Gastroesophageal sphincter (tissue), 4 donors: ENCODE measurements at regions not wholly inside any gene's neighbourhood (a gene's known extent, or its start where the extent isn't known, plus 50 kb on each side); places are given as distances from the start of the nearest gene placed in this dataset.

ENCODE experiments used
- ATAC-seq: fragments of 150-250 bp; one replicate; pipeline ENCODE4 v1.9.1; 2016; ENCODE audit warnings: mild to moderate bottlenecking, moderate library complexity
- H3K27ac ChIP-seq, 4 donors: fragments of 200-600 bp; sonication (generic) in 3 of 4; 1 replicate in 3 of 4; 2 replicates in 1 of 4; pipeline ENCODE4 v1.5.1; 2016 to 2019
- H3K27me3 ChIP-seq: fragments of 200-600 bp; sonication (generic); one replicate; pipeline ENCODE4 v1.5.1; 2019
- H3K36me3 ChIP-seq, 2 donors: fragments of 200-600 bp; sonication (generic); one replicate each; pipeline ENCODE4 v1.5.1; 2019; ENCODE audit warnings: control low read depth in 1 of 2
- H3K4me1 ChIP-seq, 3 donors: fragments of 200-600 bp; sonication (generic); 1 replicate in 2 of 3; 2 replicates in 1 of 3; pipeline ENCODE4 v1.5.1; 2016 to 2019; ENCODE audit warnings: control low read depth in 2 of 3
- H3K4me3 ChIP-seq, 2 donors: fragments of 200-600 bp; sonication (generic); one replicate each; pipeline ENCODE4 v1.5.1; 2019; ENCODE audit warnings: mild to moderate bottlenecking in 1 of 2, moderate library complexity in 1 of 2
- H3K9me3 ChIP-seq, 3 donors: fragments of 200-600 bp; sonication (generic); one replicate each; pipeline ENCODE4 v1.5.1; 2017 to 2019; ENCODE audit warnings: control low read depth in 2 of 3
- EP300 ChIP-seq: sonication (generic); formaldehyde crosslinking; IDR thresholded peaks from one replicate; pipeline ENCODE4 v1.6.1; 2017; ENCODE audit warnings: antibody characterized with exemption, mild to moderate bottlenecking
- POLR2A ChIP-seq, 2 donors: fragments of 450-650 bp; IDR thresholded peaks; one replicate each; pipeline ENCODE4 v1.6.1; 2017; ENCODE audit warnings: antibody characterized with exemption in 2 of 2, mild to moderate bottlenecking in 2 of 2, moderate library complexity in 1 of 2
- POLR2AphosphoS5 ChIP-seq: sonication (generic); formaldehyde crosslinking; IDR thresholded peaks from one replicate; pipeline ENCODE4 v1.6.1; 2017; ENCODE audit warnings: antibody characterized with exemption
- WGBS, 2 donors: methylation state at CpG; one replicate each; pipeline ENCODE4 v1.1.5; 2018; ENCODE audit warnings: low coverage in 1 of 2; 5-methylcytosine and 5-hydroxymethylcytosine counted together
- TF ChIP-seq, protein P1 (sequence below), 4 experiments: fragments of 200-600 bp in 2 of 4; fragments of 450-650 bp in 2 of 4; sonication (generic) in 1 of 4; IDR thresholded peaks; one replicate each; pipeline ENCODE4 v1.5.1; 2017 to 2019; ENCODE audit warnings: antibody characterized with exemption in 4 of 4, mild to moderate bottlenecking in 2 of 4, moderate library complexity in 2 of 4

DNA sequence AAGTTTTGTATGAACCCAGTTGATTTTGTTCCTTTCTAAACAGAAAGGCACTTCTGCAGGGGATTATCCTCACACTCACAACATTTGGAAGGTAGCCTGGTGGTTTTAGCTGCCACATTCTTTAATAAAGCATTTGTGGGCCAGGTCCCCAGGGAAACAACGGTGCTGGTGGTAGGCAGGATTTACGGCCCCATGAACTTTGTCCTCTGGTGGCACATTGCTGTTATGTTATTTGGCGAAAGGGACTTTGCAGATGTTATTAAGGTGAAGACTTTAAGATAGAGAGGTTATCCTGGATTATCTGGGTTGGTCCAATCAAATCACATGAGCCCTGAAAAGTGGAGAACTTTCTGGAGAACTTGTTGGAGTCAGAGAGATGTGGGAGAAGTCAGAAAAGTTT lies 86.3 kb upstream of the C9orf72 start:
- Histone ChIP-seq H3K4me3 (no peak overlapping the region), H3K27ac (no peak overlapping the region), H3K27me3 (peaks cover 6% of the 10 kb centered on the region), H3K4me1 (no peaks in the 10 kb centered on the region), H3K36me3 (no peaks in the 10 kb centered on the region), H3K9me3 (no peaks in the 10 kb centered on the region)
- TF ChIP-seq EP300, result no peak
- TF ChIP-seq, protein P1, sequence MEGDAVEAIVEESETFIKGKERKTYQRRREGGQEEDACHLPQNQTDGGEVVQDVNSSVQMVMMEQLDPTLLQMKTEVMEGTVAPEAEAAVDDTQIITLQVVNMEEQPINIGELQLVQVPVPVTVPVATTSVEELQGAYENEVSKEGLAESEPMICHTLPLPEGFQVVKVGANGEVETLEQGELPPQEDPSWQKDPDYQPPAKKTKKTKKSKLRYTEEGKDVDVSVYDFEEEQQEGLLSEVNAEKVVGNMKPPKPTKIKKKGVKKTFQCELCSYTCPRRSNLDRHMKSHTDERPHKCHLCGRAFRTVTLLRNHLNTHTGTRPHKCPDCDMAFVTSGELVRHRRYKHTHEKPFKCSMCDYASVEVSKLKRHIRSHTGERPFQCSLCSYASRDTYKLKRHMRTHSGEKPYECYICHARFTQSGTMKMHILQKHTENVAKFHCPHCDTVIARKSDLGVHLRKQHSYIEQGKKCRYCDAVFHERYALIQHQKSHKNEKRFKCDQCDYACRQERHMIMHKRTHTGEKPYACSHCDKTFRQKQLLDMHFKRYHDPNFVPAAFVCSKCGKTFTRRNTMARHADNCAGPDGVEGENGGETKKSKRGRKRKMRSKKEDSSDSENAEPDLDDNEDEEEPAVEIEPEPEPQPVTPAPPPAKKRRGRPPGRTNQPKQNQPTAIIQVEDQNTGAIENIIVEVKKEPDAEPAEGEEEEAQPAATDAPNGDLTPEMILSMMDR (IDR thresholded peaks at IDR 0.05), result no peak
- no peak for TF ChIP-seq POLR2AphosphoS5
- TF ChIP-seq POLR2A (IDR thresholded peaks at IDR 0.05), result no peak
- no peak for ATAC-seq
- WGBS, 2 donors, result 59 to 70% methylated on average over 3 of the region's 3 CpGs

DNA sequence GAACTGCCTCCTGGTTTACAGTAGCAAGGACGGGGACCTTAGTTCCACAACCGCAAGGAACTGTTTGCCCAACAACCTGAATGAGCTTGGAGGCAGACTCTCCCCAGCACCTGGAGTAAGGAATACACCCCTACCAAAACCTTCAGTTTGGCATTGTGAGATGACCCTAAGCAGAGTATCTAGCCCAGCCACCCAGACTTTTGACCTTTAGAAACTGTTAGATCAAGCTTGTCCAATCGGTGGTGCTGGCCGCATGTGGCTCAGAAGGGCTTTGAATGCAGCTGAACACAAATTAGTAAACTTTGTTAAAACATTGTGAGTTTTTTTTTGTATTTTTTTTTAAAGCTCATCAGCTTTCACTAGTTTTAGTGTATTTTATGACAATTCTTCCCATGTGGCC lies 86.9 kb upstream of the C9orf72 start:
- 86 to 87% methylated on average over 2 to 4 of the region's 4 CpGs for WGBS, 2 donors
- no peaks in the 10 kb centered on the region for H3K4me1 ChIP-seq
- peaks cover 9% of the 10 kb centered on the region for H3K27me3 ChIP-seq
- no peak overlapping the region for H3K27ac ChIP-seq
- H3K4me3 ChIP-seq, result no peak overlapping the region
- H3K9me3 ChIP-seq, result no peaks in the 10 kb centered on the region
- TF ChIP-seq, protein P1 (IDR thresholded peaks at IDR 0.05), result no peak
- TF ChIP-seq EP300 (no peak), POLR2AphosphoS5 (no peak)
- no peak for ATAC-seq
- no peaks in the 10 kb centered on the region for H3K36me3 ChIP-seq

DNA sequence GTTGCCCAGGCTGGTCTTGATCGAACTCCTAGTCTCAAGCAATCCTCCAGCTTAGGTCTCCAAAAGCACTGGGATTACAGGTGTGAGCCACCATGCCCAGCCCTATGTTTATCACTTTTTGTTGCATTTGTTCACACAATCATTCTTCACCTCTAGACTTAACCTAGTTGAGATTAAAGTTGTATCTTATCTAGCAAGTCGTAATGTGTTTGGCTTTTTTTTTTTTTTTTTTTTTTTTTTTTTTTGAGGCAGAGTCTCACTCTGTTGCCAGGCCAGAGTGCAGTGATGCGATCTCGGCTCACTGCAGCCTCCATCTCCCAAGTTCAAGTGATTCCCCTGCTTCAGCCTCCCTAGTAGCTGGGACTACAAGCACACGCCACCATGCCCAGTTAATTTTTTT lies 90.2 kb upstream of the C9orf72 start:
- no peak for TF ChIP-seq POLR2AphosphoS5
- TF ChIP-seq, protein P1 (IDR thresholded peaks at IDR 0.05), result no peak
- TF ChIP-seq POLR2A (IDR thresholded peaks at IDR 0.05), result no peak
- no peak for TF ChIP-seq EP300
- no peaks in the 10 kb centered on the region for H3K9me3 ChIP-seq
- H3K27me3 ChIP-seq, result peaks cover 14% of the 10 kb centered on the region
- no peak overlapping the region for H3K27ac ChIP-seq
- WGBS, 2 donors, result 80 to 95% methylated on average over 4 to 5 of the region's 5 CpGs
- no peak overlapping the region for H3K4me3 ChIP-seq
- ATAC-seq, result no peak
- H3K36me3 ChIP-seq, result no peaks in the 10 kb centered on the region
- H3K4me1 ChIP-seq, result no peaks in the 10 kb centered on the region

DNA sequence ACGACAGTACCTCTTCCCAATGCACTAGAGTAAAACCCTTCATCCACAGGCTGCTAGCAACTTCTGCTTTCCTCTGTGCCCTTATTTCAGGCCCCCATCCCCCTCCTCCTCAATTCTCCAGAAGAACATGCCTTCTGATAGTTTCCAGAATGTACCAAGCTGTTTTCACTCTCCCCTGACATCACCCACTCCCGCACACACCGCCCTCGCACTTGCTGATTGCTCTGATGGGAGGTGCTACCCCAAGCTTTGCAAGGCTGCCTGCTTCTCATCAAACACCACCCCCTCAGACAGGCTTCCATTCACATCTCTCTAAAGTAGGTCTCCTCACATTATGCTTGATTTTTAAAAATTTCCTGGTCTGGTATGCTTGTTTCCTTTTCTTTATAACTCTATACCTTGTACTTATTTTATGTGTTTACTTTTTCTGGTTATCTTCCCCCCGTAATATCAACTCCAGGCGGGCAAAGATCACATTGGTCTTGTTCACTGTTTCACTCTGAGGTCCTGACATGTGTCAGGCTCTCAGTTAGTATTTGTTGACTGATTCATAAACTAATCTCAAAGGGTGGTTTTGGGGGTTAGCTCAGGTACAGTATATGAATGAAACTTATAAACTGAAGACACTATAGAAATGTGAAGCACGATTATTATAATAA lies 91.0 kb upstream of the C9orf72 start:
- TF ChIP-seq POLR2AphosphoS5 (no peak), POLR2A (IDR thresholded peaks at IDR 0.05) (no peak)
- TF ChIP-seq, protein P1 (IDR thresholded peaks at IDR 0.05), result no peak
- Histone ChIP-seq H3K36me3 (no peaks in the 10 kb centered on the region), H3K27me3 (peaks cover 14% of the 10 kb centered on the region), H3K4me3 (no peak overlapping the region), H3K9me3 (no peaks in the 10 kb centered on the region), H3K4me1 (no peaks in the 10 kb centered on the region), H3K27ac (no peak overlapping the region)
- ATAC-seq, result no peak
- WGBS, 2 donors, result 21 to 32% methylated on average over 5 to 7 of the region's 7 CpGs

DNA sequence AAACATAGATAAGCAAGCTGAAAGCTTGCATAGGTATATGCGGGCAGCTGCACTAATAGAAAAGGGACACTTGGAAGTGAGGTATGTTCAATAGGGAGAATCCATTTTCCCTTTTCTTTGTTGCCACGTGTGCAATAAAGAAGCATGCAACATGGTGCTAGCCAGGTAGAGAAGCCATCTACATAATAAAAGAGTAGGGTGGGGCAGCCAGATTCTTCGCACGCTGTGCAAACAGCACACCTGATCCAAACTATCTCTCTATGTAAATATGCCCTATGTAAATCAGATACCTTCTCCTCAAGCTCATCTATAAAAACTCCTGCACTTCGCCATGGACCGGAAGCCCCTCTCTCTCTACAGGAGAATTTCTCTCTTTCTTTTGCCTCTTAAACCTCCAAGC lies 91.9 kb upstream of the C9orf72 start:
- Histone ChIP-seq H3K27me3 (peaks cover 14% of the 10 kb centered on the region), H3K4me3 (no peak overlapping the region), H3K9me3 (no peaks in the 10 kb centered on the region), H3K36me3 (no peaks in the 10 kb centered on the region), H3K4me1 (no peaks in the 10 kb centered on the region), H3K27ac (no peak overlapping the region)
- ATAC-seq, result no peak
- 62 to 84% methylated on average over 5 to 6 of the region's 6 CpGs for WGBS, 2 donors
- TF ChIP-seq POLR2A (IDR thresholded peaks at IDR 0.05) (no peak), POLR2AphosphoS5 (no peak), EP300 (no peak)
- TF ChIP-seq, protein P1 (IDR thresholded peaks at IDR 0.05), result no peak
